PC-3 (cell line): ENCODE measurements at regions not wholly inside any gene's neighbourhood (a gene's known extent, or its start where the extent isn't known, plus 50 kb on each side); places are given as distances from the start of the nearest gene placed in this dataset.

Experiments
- ATAC-seq: fragments of 200-7000 bp; cut with Tn5 transposase; 2 replicates; pipeline ENCODE4 v1.9.1; 2020; ENCODE audit warnings: mild to moderate bottlenecking, moderate library complexity
- BruUV-seq: library from RNA; stranded (reverse); fragments of 400-500 nt; replicated peaks from 2 replicates; lab custom pipeline; 2021; lab: Mats Ljungman, UMichigan
- CTCF ChIA-PET: fragments of 300-600 bp; sonication (Branson Sonifier 250); formaldehyde crosslinking; loops from one replicate; lab custom pipeline; 2022; ENCODE audit warnings: antibody characterized with exemption; lab: Charles Lee
- POLR2A ChIA-PET: fragments of 300-600 bp; sonication (Branson Sonifier 250); formaldehyde crosslinking; loops from one replicate; lab custom pipeline; 2022; ENCODE audit warnings: antibody characterized with exemption; ENCODE audit not compliant: unreplicated experiment; lab: Charles Lee
- DNase-seq: peaks from one replicate; pipeline ENCODE4 v3.0.0-alpha.2; 2015
- H2AFZ ChIP-seq: fragments of 300-600 bp; sonication (generic); 2 replicates; pipeline ENCODE4 v1.6.0; 2016; ENCODE audit warnings: antibody characterized with exemption, low read length
- H3F3A ChIP-seq: fragments of 300-600 bp; sonication (generic); one replicate; pipeline ENCODE4 v1.6.0; 2017; ENCODE audit warnings: antibody characterized with exemption, low read length, control low read depth, mild to moderate bottlenecking; ENCODE audit not compliant: unreplicated experiment
- H3K27ac ChIP-seq: fragments of 300-600 bp; sonication (generic); 2 replicates; pipeline ENCODE4 v1.5.1; 2016; ENCODE audit warnings: mild to moderate bottlenecking, low read length
- H3K27me3 ChIP-seq: fragments of 300-600 bp; sonication (generic); 2 replicates; pipeline ENCODE4 v1.6.1; 2016; ENCODE audit warnings: low read length, mixed read lengths
- H3K36me3 ChIP-seq: fragments of 300-600 bp; sonication (generic); 2 replicates; pipeline ENCODE4 v1.6.1; 2016; ENCODE audit warnings: low read depth, mixed run types, low read length, mixed read lengths
- H3K4me1 ChIP-seq: fragments of 300-600 bp; sonication (generic); 2 replicates; pipeline ENCODE4 v1.5.1; 2016; ENCODE audit warnings: low read length; ENCODE audit not compliant: insufficient read depth
- H3K4me2 ChIP-seq: fragments of 300-600 bp; sonication (generic); 2 replicates; pipeline ENCODE4 v1.6.0; 2016; ENCODE audit warnings: low read length
- H3K4me3 ChIP-seq: fragments of 300-600 bp; sonication (generic); 2 replicates; pipeline ENCODE4 v1.5.1; 2016; ENCODE audit warnings: mild to moderate bottlenecking, low read length, mixed read lengths
- H3K79me2 ChIP-seq: fragments of 300-600 bp; sonication (generic); 2 replicates; pipeline ENCODE4 v1.6.1; 2017; ENCODE audit warnings: low read length, mixed read lengths
- H3K9ac ChIP-seq: fragments of 300-600 bp; sonication (generic); 2 replicates; pipeline ENCODE4 v1.6.0; 2016; ENCODE audit warnings: mild to moderate bottlenecking, low read length
- H3K9me2 ChIP-seq: fragments of 300-600 bp; sonication (generic); replicated peaks from 2 replicates; pipeline ENCODE4 v1.6.1; 2016; ENCODE audit warnings: mixed run types, low read length, mixed read lengths
- H3K9me3 ChIP-seq: fragments of 300-600 bp; sonication (generic); 2 replicates; pipeline ENCODE4 v1.6.1; 2016; ENCODE audit warnings: low read length, mixed read lengths
- H4K20me1 ChIP-seq: fragments of 300-600 bp; sonication (generic); 2 replicates; pipeline ENCODE4 v1.6.1; 2016; ENCODE audit warnings: low read length, mixed read lengths
- CTCF ChIP-seq: fragments of 300-600 bp; sonication (generic); conservative IDR thresholded peaks from 2 replicates; pipeline ENCODE4 v1.5.1; 2017; ENCODE audit warnings: antibody characterized with exemption, low read depth, mild to moderate bottlenecking, low read length
- EZH2 ChIP-seq: fragments of 300-600 bp; sonication (generic); IDR thresholded peaks from one replicate; pipeline ENCODE4 v1.6.1; 2017; ENCODE audit warnings: antibody characterized with exemption, mild to moderate bottlenecking, low read length; ENCODE audit not compliant: unreplicated experiment
- EZH2phosphoT487 ChIP-seq: fragments of 300-600 bp; sonication (generic); IDR thresholded peaks from 2 replicates; pipeline ENCODE4 v1.6.1; 2018; ENCODE audit warnings: mild to moderate bottlenecking, antibody characterized with exemption, low read length, borderline replicate concordance
- intact Hi-C: fragments of 100-400 bp; cut with micrococcal nuclease; formaldehyde crosslinking; loops from 2 replicates; pipeline ENCODE4 v1.9.0; 2023

- H4K20me1 ChIP-seq, result no peaks in the 10 kb centered on the region
- peaks cover 8% of the 10 kb centered on the region for H3K4me1 ChIP-seq
- no peak for ATAC-seq
Observed at GRCh38 chr2:5067816-5068215, 624.4 kb upstream of the SOX11 start.

GRCh38 chr2:5070257-5070656 is 621.9 kb upstream of the SOX11 start:
- ATAC-seq (peak; percentile 63; the same call in 1 of the 2 replicates), DNase-seq (peak; percentile 77)
- Histone ChIP-seq H3K4me1 (peaks cover 8% of the 10 kb centered on the region), H3K36me3 (no peaks in the 10 kb centered on the region), H3K4me2 (peak overlapping the region; percentile 63), H4K20me1 (no peaks in the 10 kb centered on the region), H3K79me2 (no peaks in the 10 kb centered on the region), H3K9me2 (no peaks in the 10 kb centered on the region), H3K9me3 (no peaks in the 10 kb centered on the region), H3K27ac (no peak overlapping the region), H3K9ac (no peak overlapping the region), H3K27me3 (no peaks in the 10 kb centered on the region), H3F3A (no peaks in the 10 kb centered on the region), H2AFZ (peak overlapping the region; percentile 32; the same call in 1 of the 2 replicates), H3K4me3 (no peak overlapping the region)
- POLR2A ChIA-PET, result no interaction called here
- intact Hi-C loops, result loop anchor here (10.0 kb wide), 1 partner anchor 205 kb away; no protein-coding TSS in a partner anchor
- TF ChIP-seq EZH2phosphoT487, result no peak
- no peak for TF ChIP-seq EZH2
- TF ChIP-seq CTCF, result no peak
- CTCF ChIA-PET, result no interaction called here
- BruUV-seq, result no TSS peak

More at GRCh38 chr2:5067816-5068215, 624.4 kb upstream of the SOX11 start:
- H3K79me2 ChIP-seq, result no peaks in the 10 kb centered on the region
- no peak overlapping the region for H3K9ac ChIP-seq
- no peak overlapping the region for H2AFZ ChIP-seq
- TF ChIP-seq CTCF (no peak), EZH2 (no peak), EZH2phosphoT487 (no peak)
- CTCF ChIA-PET, result no interaction called here
- H3K9me2 ChIP-seq, result no peaks in the 10 kb centered on the region
- H3K27me3 ChIP-seq, result no peaks in the 10 kb centered on the region
- no peak overlapping the region for H3K27ac ChIP-seq
- H3K9me3 ChIP-seq, result no peaks in the 10 kb centered on the region
- no TSS peak for BruUV-seq
- H3F3A ChIP-seq, result no peaks in the 10 kb centered on the region
- no peaks in the 10 kb centered on the region for H3K36me3 ChIP-seq
- H3K4me2 ChIP-seq, result no peak overlapping the region
- no peak overlapping the region for H3K4me3 ChIP-seq
- POLR2A ChIA-PET, result no interaction called here
- no peak for DNase-seq
- intact Hi-C loops, result no loop called here

DNA sequence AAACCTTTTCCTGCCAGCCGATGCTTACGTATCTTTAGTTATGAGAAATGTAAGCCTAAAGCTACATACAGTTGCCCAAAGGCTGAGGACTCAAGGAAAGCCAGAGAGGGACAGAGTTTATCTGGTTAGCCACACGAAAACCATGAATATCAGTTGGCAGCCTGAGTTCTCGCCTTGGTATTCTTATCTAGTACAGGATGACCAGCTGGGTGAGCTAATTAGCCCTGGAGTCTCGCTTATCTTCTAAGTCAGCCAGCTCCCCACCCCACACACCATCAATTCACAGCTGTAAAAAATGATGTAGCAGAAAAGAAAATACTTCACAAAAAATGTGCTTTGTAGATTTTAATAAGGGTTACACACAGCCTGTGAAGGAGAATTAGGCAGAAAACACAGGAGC is 617.5 kb upstream of the SOX11 start:
- H3K9ac ChIP-seq, result no peak overlapping the region
- H3K4me3 ChIP-seq, result no peak overlapping the region
- no peaks in the 10 kb centered on the region for H3K27me3 ChIP-seq
- BruUV-seq, result no TSS peak
- no peaks in the 10 kb centered on the region for H3F3A ChIP-seq
- no peaks in the 10 kb centered on the region for H3K9me2 ChIP-seq
- H4K20me1 ChIP-seq, result no peaks in the 10 kb centered on the region
- no peaks in the 10 kb centered on the region for H3K36me3 ChIP-seq
- no peak overlapping the region for H2AFZ ChIP-seq
- H3K79me2 ChIP-seq, result no peaks in the 10 kb centered on the region
- ATAC-seq, result no peak
- H3K9me3 ChIP-seq, result no peaks in the 10 kb centered on the region
- no peak for DNase-seq
- no peak overlapping the region for H3K4me2 ChIP-seq
- no peak for TF ChIP-seq EZH2
- TF ChIP-seq EZH2phosphoT487, result no peak
- no peak for TF ChIP-seq CTCF
- intact Hi-C loops, result loop anchor here (5.0 to 10.0 kb wide), 2 partner anchors 168 to 200 kb away; no protein-coding TSS in a partner anchor
- ChIA-PET CTCF (no interaction called here), POLR2A (no interaction called here)
- H3K4me1 ChIP-seq, result peaks cover 19% of the 10 kb centered on the region
- no peak overlapping the region for H3K27ac ChIP-seq
